HG02588 (cell line): ENCODE measurements at regions not wholly inside any gene's neighbourhood (a gene's known extent, or its start where the extent isn't known, plus 50 kb on each side); places are given as distances from the start of the nearest gene placed in this dataset.

Experiments used
- ATAC-seq: cut with Tn5 transposase; IDR thresholded peaks from one replicate; pipeline ENCODE4 v1.9.1; 2021; ENCODE audit warnings: mild to moderate bottlenecking, moderate library complexity; ENCODE audit not compliant: unreplicated experiment

DNA sequence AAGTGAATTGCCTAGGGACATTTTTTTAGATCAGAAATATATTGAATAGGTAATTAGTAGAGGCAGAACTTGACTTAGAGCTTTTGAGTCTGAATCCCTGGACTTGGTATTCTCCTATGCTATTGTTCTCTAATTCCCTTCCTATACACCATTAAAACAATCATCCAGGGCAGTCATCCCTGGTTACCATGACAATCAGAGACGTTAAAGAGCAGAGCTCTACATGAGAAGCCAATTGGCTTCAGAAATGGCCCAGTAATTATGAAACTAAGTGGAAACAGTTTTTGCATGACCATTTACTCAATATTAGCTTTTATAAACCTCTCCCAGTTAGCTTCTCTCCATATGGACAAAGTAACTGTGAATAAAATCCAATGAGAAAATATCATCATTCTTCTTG lies 182.1 kb upstream of the TP63 start:
- no peak for ATAC-seq

- ATAC-seq: no peak
Observed at GRCh38 chr3:189455009-189455408, 176.2 kb upstream of the TP63 start.

- no peak for ATAC-seq
Observed at GRCh38 chr3:189455641-189456417, 175.4 kb upstream of the TP63 start.

DNA sequence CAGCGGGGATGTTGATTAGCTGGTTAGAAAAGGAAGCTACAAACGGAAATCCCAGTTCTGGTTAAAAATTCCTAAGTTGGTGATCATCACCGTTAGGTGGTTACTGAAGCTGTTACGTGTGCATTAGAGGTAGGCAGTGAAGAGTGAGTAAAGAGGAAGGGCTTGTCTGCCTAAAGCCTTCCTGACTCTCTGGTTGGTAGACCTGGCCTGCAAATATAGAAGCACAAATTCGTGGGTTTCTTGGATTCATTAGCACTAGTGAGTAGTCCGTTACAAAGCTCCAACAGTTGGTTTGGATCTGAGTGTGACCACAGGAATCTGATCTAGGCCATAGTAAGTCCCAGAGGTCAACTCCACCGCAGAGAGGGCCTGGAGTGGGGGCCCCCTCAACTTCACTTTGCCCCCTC lies 174.0 kb upstream of the TP63 start:
- ATAC-seq: no peak

GRCh38 chr3:189457631-189458412 lies 173.4 kb upstream of the TP63 start:
- ATAC-seq: no peak

DNA sequence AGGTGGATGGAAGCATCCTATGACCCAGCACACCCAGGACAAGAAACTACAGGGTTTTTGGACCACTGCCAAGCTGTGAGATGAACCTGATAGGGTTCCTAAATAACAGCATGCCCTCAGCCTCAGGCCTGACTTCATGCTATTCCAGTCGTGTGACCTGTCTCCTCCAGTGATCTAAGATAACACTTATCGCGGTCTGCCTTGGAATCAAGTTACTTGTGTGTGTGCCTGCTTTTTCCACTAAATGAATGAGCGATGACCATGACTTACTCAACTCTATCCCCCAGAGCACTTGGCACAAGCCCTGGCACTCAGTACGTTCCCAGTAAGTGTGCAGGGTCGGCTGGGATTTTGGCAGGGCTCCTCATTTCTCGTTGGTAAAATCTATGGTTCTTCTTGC lies 172.7 kb upstream of the TP63 start:
- ATAC-seq: no peak

- ATAC-seq: no peak
Observed at GRCh38 chr3:189459231-189459630, 172.0 kb upstream of the TP63 start.

DNA sequence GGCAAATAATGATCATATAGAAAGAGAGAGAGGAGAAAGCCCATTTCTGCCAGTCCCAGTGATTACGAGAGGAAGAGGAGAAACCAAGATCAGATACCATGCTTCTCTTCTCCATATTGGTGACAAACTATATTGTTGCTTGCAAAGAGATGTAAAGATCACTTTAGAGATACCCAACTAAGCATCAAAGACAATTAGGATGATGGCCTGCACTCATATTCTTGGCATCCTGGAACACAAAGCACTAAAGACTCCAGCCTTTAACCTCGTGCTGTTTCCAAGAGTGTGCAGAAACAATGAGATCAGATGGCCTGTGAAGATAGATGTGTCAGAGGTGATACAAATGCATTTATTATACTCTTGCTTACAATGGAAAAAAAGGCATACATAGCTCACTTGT lies 170.7 kb upstream of the TP63 start:
- no peak for ATAC-seq

DNA sequence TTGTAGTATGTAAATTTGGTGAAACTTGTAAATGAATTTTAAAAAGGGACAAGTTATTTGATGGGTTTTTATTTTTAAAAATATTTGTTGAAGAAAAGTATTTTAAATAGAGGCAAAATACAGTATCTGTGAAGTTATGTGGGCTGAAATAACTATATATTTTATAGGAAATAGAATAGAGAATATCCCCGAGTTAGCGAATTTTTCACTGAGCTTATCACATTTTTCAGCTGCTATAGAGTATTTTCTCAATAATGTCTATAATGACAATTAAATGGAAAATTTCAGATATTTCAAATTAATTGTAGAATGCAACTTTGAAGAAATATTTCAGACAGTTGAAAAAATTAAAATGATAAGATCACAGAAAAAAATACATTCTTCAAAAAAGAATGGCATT lies 166.4 kb upstream of the TP63 start:
- no peak for ATAC-seq

DNA sequence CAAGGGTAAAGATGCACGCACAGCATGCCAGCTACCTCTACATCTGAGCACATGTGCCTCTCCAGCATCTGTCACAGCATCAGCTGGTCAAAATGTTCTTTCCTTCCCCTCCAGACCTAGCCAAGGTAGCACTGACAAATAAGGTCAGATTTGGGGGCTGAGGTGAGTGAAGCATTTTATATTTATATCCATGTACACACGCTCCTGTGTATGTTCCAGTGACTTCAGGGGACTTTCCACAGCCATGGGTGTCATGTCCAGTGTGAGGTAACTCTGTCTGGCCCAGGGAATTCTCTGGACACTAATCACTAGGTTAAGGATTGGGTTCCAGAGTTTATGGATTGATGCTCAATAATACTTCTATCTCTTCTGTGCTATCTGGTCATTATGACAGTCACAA lies 165.2 kb upstream of the TP63 start:
- no peak for ATAC-seq

GRCh38 chr3:189467451-189467850 lies 163.7 kb upstream of the TP63 start:
- ATAC-seq: no peak

DNA sequence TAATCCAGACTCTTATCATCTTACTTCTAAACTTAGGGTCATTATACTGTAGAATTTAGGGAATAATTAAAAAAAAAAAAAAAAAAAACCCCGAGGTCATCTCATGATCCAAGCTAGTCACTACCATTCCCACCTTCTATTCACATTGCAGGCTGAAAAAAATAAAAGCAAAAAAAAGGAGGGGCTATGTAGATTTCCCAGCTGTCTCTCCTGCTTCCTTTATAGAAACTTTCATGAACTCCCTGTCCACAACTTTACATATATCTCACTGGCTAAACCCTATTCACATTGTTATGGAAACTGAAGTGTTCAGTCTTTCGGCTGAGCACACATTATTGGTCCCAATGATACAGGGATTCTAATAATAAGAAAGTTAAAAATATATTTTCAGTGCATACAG lies 156.2 kb upstream of the TP63 start:
- ATAC-seq: no peak

DNA sequence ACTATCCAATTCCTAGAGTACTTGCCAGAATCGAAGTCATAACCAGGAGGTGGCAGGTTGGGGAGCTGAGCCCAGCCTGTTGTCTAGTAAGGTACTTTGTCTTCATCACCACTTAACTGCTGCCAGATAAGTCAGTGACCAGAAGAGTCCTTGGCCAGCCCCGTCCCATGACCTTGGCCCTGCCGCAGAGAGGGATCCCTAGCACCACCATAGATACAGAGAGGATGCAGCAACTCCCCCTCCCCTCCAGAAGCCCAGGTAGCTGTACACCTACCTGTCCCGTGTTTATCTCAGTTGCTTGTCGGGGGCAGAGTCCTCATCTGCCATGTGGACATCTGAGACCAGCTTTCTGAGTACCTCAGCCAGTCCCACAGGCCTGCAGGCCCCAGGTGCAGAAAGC lies 153.6 kb upstream of the TP63 start:
- no peak for ATAC-seq

DNA sequence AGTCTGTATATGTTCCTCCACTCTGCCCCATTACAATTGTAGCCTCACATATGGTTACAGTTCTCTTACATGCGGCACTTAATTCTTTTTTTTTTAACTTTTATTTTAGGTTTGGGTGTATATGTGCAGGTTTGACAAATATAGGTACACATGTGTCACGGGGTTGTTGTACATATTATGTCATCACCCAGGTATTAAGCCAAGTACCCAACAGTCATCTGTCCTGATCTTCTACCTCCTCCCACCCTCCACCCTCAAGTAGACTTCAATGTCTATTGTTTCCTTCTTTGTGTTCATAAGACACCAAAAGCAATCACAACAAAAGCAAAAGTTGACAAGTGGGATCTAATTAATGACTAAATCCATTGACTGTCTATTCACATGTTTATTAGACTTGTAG lies 144.6 kb upstream of the TP63 start:
- ATAC-seq: no peak

DNA sequence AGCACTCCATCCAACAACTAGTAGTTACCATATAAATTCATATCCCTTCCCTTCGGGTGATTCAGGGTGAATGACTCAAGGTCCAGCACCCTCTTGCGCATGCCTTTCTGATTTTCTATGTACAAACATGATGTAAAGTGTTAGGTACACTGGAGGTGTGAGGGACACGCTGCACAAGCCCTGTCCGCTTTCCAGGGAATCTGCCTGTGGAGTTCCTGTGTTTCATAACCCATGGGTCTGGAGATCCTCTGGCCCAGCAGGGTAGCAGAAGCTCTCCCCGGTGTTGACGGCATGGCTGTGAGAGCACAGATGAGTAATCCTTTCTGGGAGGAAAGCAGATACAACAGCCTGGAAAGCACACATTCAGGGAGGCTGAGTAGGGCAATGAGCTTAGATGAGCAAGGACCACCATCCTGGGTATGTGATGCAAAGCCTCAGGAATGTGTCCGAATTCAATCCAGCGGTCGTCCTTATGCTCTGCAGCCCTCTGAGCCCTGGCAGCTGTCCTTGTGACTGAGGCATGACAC lies 142.9 kb upstream of the TP63 start:
- no peak for ATAC-seq

DNA sequence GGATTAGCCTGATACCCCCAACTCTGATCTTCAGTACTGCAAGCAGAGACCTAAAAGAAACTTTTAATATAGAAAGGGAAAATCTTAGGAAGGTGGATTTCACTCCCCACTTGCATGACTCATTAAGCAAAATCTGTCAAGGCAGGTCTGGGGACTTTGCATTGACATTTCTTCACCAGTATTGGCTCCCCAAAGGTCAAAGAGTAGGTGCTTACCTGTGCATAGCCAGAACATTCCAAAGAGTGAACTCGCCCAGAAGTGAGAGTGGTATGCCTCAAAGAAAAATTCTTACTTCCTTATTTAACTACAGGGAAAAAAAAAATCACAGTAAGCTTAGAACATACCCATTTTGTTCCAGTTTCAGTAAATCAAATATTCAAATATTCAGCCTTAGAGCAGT lies 140.9 kb upstream of the TP63 start:
- ATAC-seq: no peak

DNA sequence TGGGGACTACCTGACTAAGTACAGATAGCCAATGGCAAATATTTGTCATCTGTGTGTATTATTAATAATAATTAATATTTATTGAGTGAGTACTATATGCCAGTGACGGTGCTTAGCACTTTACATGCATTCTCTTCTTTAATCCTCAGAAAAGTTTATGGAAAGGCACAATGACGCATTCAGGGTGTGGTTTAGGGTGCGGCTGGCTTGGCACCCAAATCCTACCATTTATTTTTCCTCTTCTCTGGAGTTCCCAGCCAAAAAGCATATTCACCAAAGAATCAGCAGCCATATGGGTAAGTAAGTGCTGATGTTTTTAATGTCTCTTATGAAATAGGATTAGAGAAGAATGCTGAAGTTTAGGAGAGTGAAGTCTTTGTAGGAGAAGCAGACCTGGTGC lies 140.4 kb upstream of the TP63 start:
- ATAC-seq: no peak

GRCh38 chr3:189491831-189492230 lies 139.4 kb upstream of the TP63 start:
- ATAC-seq: no peak

DNA sequence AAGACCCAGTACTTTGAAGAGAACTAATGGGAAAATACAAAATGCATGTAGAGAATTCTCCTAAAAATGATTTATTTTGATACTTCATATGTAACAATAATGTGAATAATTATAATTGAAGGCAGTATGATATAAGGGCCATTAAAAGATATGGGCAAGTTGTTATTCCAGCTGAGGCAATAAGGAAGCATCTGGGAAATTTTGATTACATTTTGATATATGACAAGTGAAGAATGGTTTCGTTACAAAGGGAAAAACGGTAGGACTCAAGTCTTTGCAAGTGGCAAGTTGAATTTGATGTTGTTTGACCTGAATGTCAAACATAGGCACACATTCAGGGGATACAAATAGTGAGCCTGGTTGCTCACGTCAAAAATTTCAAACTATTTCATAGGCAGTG lies 137.9 kb upstream of the TP63 start:
- ATAC-seq: no peak

GRCh38 chr3:189494632-189495031 lies 136.6 kb upstream of the TP63 start:
- ATAC-seq: no peak

- ATAC-seq: no peak
Observed at GRCh38 chr3:189496375-189497138, 134.6 kb upstream of the TP63 start.
